A549 (cell line): ENCODE measurements at regions not wholly inside any gene's neighbourhood (a gene's known extent, or its start where the extent isn't known, plus 50 kb on each side); places are given as distances from the start of the nearest gene placed in this dataset.

Experiments
- ATAC-seq, 2 experiments: fragments of 200-7000 bp in 1 of 2; fragments of >200 bp in 1 of 2; cut with Nextera tagmentation in 1 of 2; cut with Tn5 transposase in 1 of 2; 3 replicates each; pipeline versions ENCODE4 v1.8.0 to v1.9.1; 2018 to 2020; ENCODE audit warnings: mild to moderate bottlenecking in 1 of 2, moderate library complexity in 1 of 2
- CTCF ChIA-PET: fragments of 300-600 bp; sonication (Branson Sonifier 250); formaldehyde crosslinking; extraction: SDS; loops from one replicate; lab custom pipeline; 2021; ENCODE audit warnings: antibody characterized with exemption, inconsistent platforms; lab: Yijun Ruan, JAX
- POLR2A ChIA-PET: fragments of 350-600 bp; formaldehyde crosslinking; extraction: SDS; loops from one replicate; lab custom pipeline; 2021; ENCODE audit warnings: antibody characterized with exemption, inconsistent platforms; lab: Yijun Ruan, JAX
- DNase-seq, 2 experiments: peaks; one replicate each; pipeline versions ENCODE4 v3.0.0 to v3.0.0-alpha.2; 2011 to 2016; ENCODE audit warnings: low read depth in 1 of 2, low spot score in 1 of 2
- FAIRE-seq: peaks from 2 replicates; lab custom pipeline; 2011; peaks lifted over from hg19 to GRCh38; lab: Jason Lieb, UNC
- H3K27ac ChIP-seq, 2 experiments: fragments of >200 bp; sonication (Bioruptor Twin); formaldehyde crosslinking; 3 replicates each; pipeline ENCODE4 v1.5.1; 2016 to 2017
- H3K4me1 ChIP-seq: fragments of >200 bp; sonication (Bioruptor Twin); formaldehyde crosslinking; 3 replicates; pipeline ENCODE4 v1.6.1; 2016
- H3K4me2 ChIP-seq: fragments of >200 bp; sonication (Bioruptor Twin); formaldehyde crosslinking; 3 replicates; pipeline ENCODE4 v1.6.1; 2016
- H3K4me3 ChIP-seq: fragments of >200 bp; sonication (Bioruptor Twin); formaldehyde crosslinking; 3 replicates; pipeline ENCODE4 v1.5.1; 2016
- H3K9me3 ChIP-seq: fragments of >200 bp; sonication (Bioruptor Twin); formaldehyde crosslinking; 3 replicates; pipeline ENCODE4 v1.6.1; 2016
- CHD2 ChIP-seq: fragments of 150-350 bp; IDR thresholded peaks from 2 replicates; pipeline ENCODE4 v1.6.1; 2014; ENCODE audit warnings: low read length; ENCODE audit not compliant: partially characterized antibody
- CHD4 ChIP-seq: fragments of 200-600 bp; sonication (generic); IDR thresholded peaks from 2 replicates; pipeline ENCODE4 v1.6.1; 2016; ENCODE audit warnings: antibody characterized with exemption, mild to moderate bottlenecking, borderline replicate concordance
- EHMT2 ChIP-seq: fragments of 200-600 bp; sonication (generic); IDR thresholded peaks from 2 replicates; pipeline ENCODE4 v1.6.1; 2016; ENCODE audit warnings: antibody characterized with exemption, low read depth, mild to moderate bottlenecking, moderate library complexity
- EP300 ChIP-seq, 2 experiments: fragments of >200 bp; sonication (Bioruptor Twin); formaldehyde crosslinking; IDR thresholded peaks; 2 replicates in 1 of 2; 3 replicates in 1 of 2; pipeline ENCODE4 v1.6.1; 2016 to 2017
- FOXS1 ChIP-seq: fragments of 250-450 bp; sonication (Bioruptor Pico); IDR thresholded peaks from 2 replicates; pipeline ENCODE4 v1.5.0; 2020; ENCODE audit warnings: mild to moderate bottlenecking, moderate library complexity
- HMGXB4 ChIP-seq: fragments of 250-450 bp; sonication (Bioruptor Pico); IDR thresholded peaks from 2 replicates; pipeline ENCODE4 v1.5.0; 2021; ENCODE audit warnings: mild to moderate bottlenecking, moderate library complexity, borderline replicate concordance
- HOXA7 ChIP-seq: fragments of 250-450 bp; sonication (Bioruptor Pico); IDR thresholded peaks from 2 replicates; pipeline ENCODE4 v1.5.0; 2020; ENCODE audit warnings: mild to moderate bottlenecking, moderate library complexity
- HOXB13 ChIP-seq: fragments of 250-450 bp; sonication (Bioruptor Pico); IDR thresholded peaks from 2 replicates; pipeline ENCODE4 v1.5.0; 2020; ENCODE audit warnings: low read depth, mild to moderate bottlenecking, moderate library complexity
- HOXB5 ChIP-seq: fragments of 250-450 bp; sonication (Bioruptor Pico); IDR thresholded peaks from 2 replicates; pipeline ENCODE4 v1.5.0; 2020; ENCODE audit warnings: mild to moderate bottlenecking, moderate library complexity
- JUNB ChIP-seq: fragments of >200 bp; sonication (Bioruptor Twin); formaldehyde crosslinking; IDR thresholded peaks from 2 replicates; pipeline ENCODE4 v1.6.1; 2016
- KDM1A ChIP-seq: fragments of 200-600 bp; sonication (generic); IDR thresholded peaks from 2 replicates; pipeline ENCODE4 v1.6.1; 2016; ENCODE audit warnings: low read depth, mild to moderate bottlenecking
- KDM5A ChIP-seq: fragments of 200-600 bp; sonication (generic); IDR thresholded peaks from 2 replicates; pipeline ENCODE4 v1.6.1; 2016; ENCODE audit warnings: antibody characterized with exemption, mild to moderate bottlenecking
- MAZ ChIP-seq: fragments of 150-350 bp; IDR thresholded peaks from 2 replicates; pipeline ENCODE4 v1.6.1; 2014; ENCODE audit warnings: antibody characterized with exemption, low read depth, low read length, borderline replicate concordance
- MYC ChIP-seq: IDR thresholded peaks from 2 replicates; pipeline ENCODE4 v1.6.1; 2012; ENCODE audit warnings: mild to moderate bottlenecking, inconsistent platforms, low read length, improper control_type of control experiment, borderline replicate concordance
- NPAS2 ChIP-seq: fragments of 250-450 bp; sonication (Bioruptor Pico); IDR thresholded peaks from 2 replicates; pipeline ENCODE4 v1.8.0; 2022; ENCODE audit warnings: mild to moderate bottlenecking, moderate library complexity, borderline replicate concordance
- PBX3 ChIP-seq: IDR thresholded peaks from 2 replicates; pipeline ENCODE4 v1.6.1; 2012
- POLR2A ChIP-seq: IDR thresholded peaks from 2 replicates; pipeline ENCODE4 v1.6.1; 2012; ENCODE audit warnings: mild to moderate bottlenecking, low read length
- RAD21 ChIP-seq, 2 experiments: fragments of >200 bp in 1 of 2; sonication (Bioruptor Twin) in 1 of 2; formaldehyde crosslinking in 1 of 2; IDR thresholded peaks in 1 of 2; conservative IDR thresholded peaks in 1 of 2; 2 replicates in 1 of 2; 3 replicates in 1 of 2; pipeline ENCODE4 v1.6.1; 2012 to 2018; ENCODE audit warnings: inconsistent platforms in 1 of 2
- RARB ChIP-seq: fragments of 250-450 bp; sonication (Bioruptor Pico); IDR thresholded peaks from 2 replicates; pipeline ENCODE4 v1.8.0; 2021; ENCODE audit warnings: mild to moderate bottlenecking, moderate library complexity
- RCOR1 ChIP-seq: fragments of 150-350 bp; IDR thresholded peaks from 2 replicates; pipeline ENCODE4 v1.6.1; 2014; ENCODE audit warnings: antibody characterized with exemption, low read length, low read depth
- SREBF2 ChIP-seq: fragments of 450-650 bp; IDR thresholded peaks from 2 replicates; pipeline ENCODE4 v1.6.1; 2014; ENCODE audit warnings: mild to moderate bottlenecking, moderate library complexity
- TP53 ChIP-seq: fragments of 250-450 bp; sonication (Bioruptor Pico); IDR thresholded peaks from 2 replicates; pipeline ENCODE4 v1.5.0; 2021; ENCODE audit warnings: mild to moderate bottlenecking, moderate library complexity
- ZSCAN20 ChIP-seq: fragments of 250-450 bp; sonication (Bioruptor Pico); IDR thresholded peaks from 2 replicates; pipeline ENCODE4 v1.8.0; 2022; ENCODE audit warnings: mild to moderate bottlenecking, moderate library complexity
- WGBS: methylation state at CpG from one replicate; pipeline ENCODE4 v1.1.6; 2017; ENCODE audit errors: missing lambda C conversion rate; 5-methylcytosine and 5-hydroxymethylcytosine counted together
- TF ChIP-seq, protein P1 (sequence below): IDR thresholded peaks from 2 replicates; pipeline ENCODE4 v1.6.1; 2012; ENCODE audit warnings: low read depth, borderline replicate concordance
- TF ChIP-seq, protein P2 (sequence below): fragments of 250-450 bp; sonication (Bioruptor Pico); IDR thresholded peaks from 2 replicates; pipeline ENCODE4 v1.5.0; 2020; ENCODE audit warnings: low read depth, mild to moderate bottlenecking, moderate library complexity

GRCh38 chr3:168997488-168997887 is 666.0 kb downstream of the MECOM start:
- no peak overlapping the region for H3K27ac ChIP-seq
- TF ChIP-seq JUNB = no peak
- TF ChIP-seq TP53 (CRISPR knock-in tag) = no peak
- TF ChIP-seq KDM5A = no peak
- no peak for TF ChIP-seq HOXB5 (CRISPR knock-in tag)
- no peak for TF ChIP-seq ZSCAN20
- CTCF ChIA-PET = no interaction called here
- DNase-seq (no peak), ATAC-seq (no peak), FAIRE-seq (no peak)
- H3K4me3 ChIP-seq = no peak overlapping the region
- H3K4me2 ChIP-seq = no peak overlapping the region
- H3K9me3 ChIP-seq = no peaks in the 10 kb centered on the region
- H3K4me1 ChIP-seq = no peaks in the 10 kb centered on the region
- POLR2A ChIA-PET = no interaction called here

- no peak for FAIRE-seq
- DNase-seq = no peak
- CTCF ChIA-PET = no interaction called here
These were observed 666.9 kb downstream of the MECOM start for GRCh38 chr3:168996622-168997021.

DNA sequence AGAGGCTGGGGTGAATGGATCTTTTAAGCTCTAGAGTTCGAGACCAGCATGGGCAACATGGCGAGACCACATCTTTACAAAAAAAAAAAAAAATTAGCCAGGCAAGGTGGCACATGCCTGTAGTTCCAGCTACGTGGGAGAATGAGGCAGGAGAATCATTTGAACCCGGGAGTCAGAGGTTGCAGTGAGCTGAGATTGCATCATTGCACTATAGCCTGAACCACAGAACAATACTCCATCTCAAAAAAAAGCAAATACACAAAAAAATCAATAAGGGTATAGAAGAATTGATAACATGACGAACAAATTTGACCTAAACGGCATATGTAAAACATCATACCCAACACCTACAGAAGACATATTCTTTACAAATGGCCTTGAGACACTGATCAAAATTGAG is 668.4 kb downstream of the MECOM start:
- 41% methylated on average over 6 of the region's 6 CpGs for WGBS
- no peak for FAIRE-seq
- ChIA-PET POLR2A (no interaction called here), CTCF (interaction anchor here (1.0 kb wide), 1 partner anchor 8 kb away, joined by 4 read pairs; no protein-coding TSS in a partner anchor)
- ATAC-seq = no peak
- no peaks in the 10 kb centered on the region for H3K9me3 ChIP-seq
- H3K4me1 ChIP-seq = no peaks in the 10 kb centered on the region
- no peak overlapping the region for H3K4me3 ChIP-seq
- no peak overlapping the region for H3K4me2 ChIP-seq
- no peak for DNase-seq
- no peak overlapping the region for H3K27ac ChIP-seq
- TF ChIP-seq PBX3 (no peak), MYC (no peak), EP300 (IDR thresholded peaks at IDR 0.05) (no peak), HOXB5 (CRISPR knock-in tag) (no peak), CHD4 (no peak), RAD21 (conservative IDR thresholded peaks at IDR 0.05 in 1 of 2, IDR thresholded peaks at IDR 0.05 in 1 of 2) (no peak)
- TF ChIP-seq, protein P1, sequence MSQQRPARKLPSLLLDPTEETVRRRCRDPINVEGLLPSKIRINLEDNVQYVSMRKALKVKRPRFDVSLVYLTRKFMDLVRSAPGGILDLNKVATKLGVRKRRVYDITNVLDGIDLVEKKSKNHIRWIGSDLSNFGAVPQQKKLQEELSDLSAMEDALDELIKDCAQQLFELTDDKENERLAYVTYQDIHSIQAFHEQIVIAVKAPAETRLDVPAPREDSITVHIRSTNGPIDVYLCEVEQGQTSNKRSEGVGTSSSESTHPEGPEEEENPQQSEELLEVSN = no peak

More at GRCh38 chr3:168996622-168997021, 666.9 kb downstream of the MECOM start:
- Histone ChIP-seq H3K27ac (no peak overlapping the region), H3K4me3 (no peak overlapping the region), H3K4me1 (no peaks in the 10 kb centered on the region), H3K9me3 (no peaks in the 10 kb centered on the region), H3K4me2 (no peak overlapping the region)
- ATAC-seq = no peak
- 24% methylated on average over 3 of the region's 3 CpGs for WGBS
- POLR2A ChIA-PET = no interaction called here
- TF ChIP-seq CHD4 (no peak), MAZ (no peak), EHMT2 (no peak), HOXA7 (no peak), MYC (no peak), PBX3 (no peak), HOXB13 (no peak), EP300 (IDR thresholded peaks at IDR 0.05) (no peak), KDM1A (no peak), RARB (CRISPR knock-in tag) (no peak), SREBF2 (no peak), POLR2A (no peak), RCOR1 (no peak), TP53 (CRISPR knock-in tag) (no peak), NPAS2 (CRISPR knock-in tag) (no peak), HMGXB4 (CRISPR knock-in tag) (no peak), FOXS1 (no peak), CHD2 (no peak)
- TF ChIP-seq, protein P1 = no peak
- TF ChIP-seq, protein P2, sequence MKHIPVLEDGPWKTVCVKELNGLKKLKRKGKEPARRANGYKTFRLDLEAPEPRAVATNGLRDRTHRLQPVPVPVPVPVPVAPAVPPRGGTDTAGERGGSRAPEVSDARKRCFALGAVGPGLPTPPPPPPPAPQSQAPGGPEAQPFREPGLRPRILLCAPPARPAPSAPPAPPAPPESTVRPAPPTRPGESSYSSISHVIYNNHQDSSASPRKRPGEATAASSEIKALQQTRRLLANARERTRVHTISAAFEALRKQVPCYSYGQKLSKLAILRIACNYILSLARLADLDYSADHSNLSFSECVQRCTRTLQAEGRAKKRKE (CRISPR knock-in tag) = no peak
